Transverse colon (tissue), 1 donor: ENCODE measurements at regions not wholly inside any gene's neighbourhood (a gene's known extent, or its start where the extent isn't known, plus 50 kb on each side); places are given as distances from the start of the nearest gene placed in this dataset.

Experiments used
- EP300 ChIP-seq: sonication (generic); formaldehyde crosslinking; IDR thresholded peaks from one replicate; pipeline ENCODE4 v1.6.1; 2017; ENCODE audit warnings: antibody characterized with exemption, low read depth
- POLR2A ChIP-seq: fragments of 450-650 bp; IDR thresholded peaks from one replicate; pipeline ENCODE4 v1.6.1; 2016; ENCODE audit warnings: antibody characterized with exemption, mild to moderate bottlenecking, moderate library complexity

- TF ChIP-seq POLR2A = no peak
- no peak for TF ChIP-seq EP300
Observed at GRCh38 chr2:107711941-107712340, 114.8 kb upstream of the RGPD4 start.
